Epidermal melanocyte (primary cell): ENCODE measurements at regions not wholly inside any gene's neighbourhood (a gene's known extent, or its start where the extent isn't known, plus 50 kb on each side); places are given as distances from the start of the nearest gene placed in this dataset.

ENCODE experiments used
- DNase-seq: peaks from one replicate; pipeline ENCODE4 v3.0.0; 2011; ENCODE audit warnings: low spot score; ENCODE audit not compliant: insufficient read length

- DNase-seq = no peak
Observed at GRCh38 chr18:10056506-10056905, 142.7 kb downstream of the VAPA start.

- no peak for DNase-seq
Observed at GRCh38 chr18:10057401-10057893, 143.6 kb downstream of the VAPA start.

GRCh38 chr18:10057894-10058791, 144.3 kb downstream of the VAPA start:
- DNase-seq = no peak

GRCh38 chr18:10059610-10060468, 146.0 kb downstream of the VAPA start:
- DNase-seq = no peak

- no peak for DNase-seq
Observed at GRCh38 chr18:10060469-10060782, 146.6 kb downstream of the VAPA start.

GRCh38 chr18:10060841-10061240, 147.0 kb downstream of the VAPA start:
- DNase-seq = no peak

GRCh38 chr18:10061566-10062140, 147.8 kb downstream of the VAPA start:
- DNase-seq = no peak

- no peak for DNase-seq
Observed at GRCh38 chr18:10062302-10063300, 148.8 kb downstream of the VAPA start.

GRCh38 chr18:10063489-10063888, 149.7 kb downstream of the VAPA start:
- no peak for DNase-seq

GRCh38 chr18:10064267-10064666, 150.5 kb downstream of the VAPA start:
- no peak for DNase-seq

GRCh38 chr18:10065296-10065695, 151.5 kb downstream of the VAPA start:
- no peak for DNase-seq

GRCh38 chr18:10067670-10068659, 154.1 kb downstream of the VAPA start:
- no peak for DNase-seq

- DNase-seq = no peak
Observed at GRCh38 chr18:10068766-10069567, 155.2 kb downstream of the VAPA start.

- DNase-seq = no peak
Observed at GRCh38 chr18:10070561-10071000, 156.8 kb downstream of the VAPA start.

GRCh38 chr18:10072671-10073175, 158.9 kb downstream of the VAPA start:
- no peak for DNase-seq

GRCh38 chr18:10074110-10074509, 160.3 kb downstream of the VAPA start:
- no peak for DNase-seq

GRCh38 chr18:10074728-10075127, 160.9 kb downstream of the VAPA start:
- DNase-seq = no peak

GRCh38 chr18:10076502-10077030, 162.8 kb downstream of the VAPA start:
- no peak for DNase-seq
